ENCODE measurements at regions not wholly inside any gene's neighbourhood (a gene's known extent, or its start where the extent isn't known, plus 50 kb on each side); places are given as distances from the start of the nearest gene placed in this dataset.

DNA sequence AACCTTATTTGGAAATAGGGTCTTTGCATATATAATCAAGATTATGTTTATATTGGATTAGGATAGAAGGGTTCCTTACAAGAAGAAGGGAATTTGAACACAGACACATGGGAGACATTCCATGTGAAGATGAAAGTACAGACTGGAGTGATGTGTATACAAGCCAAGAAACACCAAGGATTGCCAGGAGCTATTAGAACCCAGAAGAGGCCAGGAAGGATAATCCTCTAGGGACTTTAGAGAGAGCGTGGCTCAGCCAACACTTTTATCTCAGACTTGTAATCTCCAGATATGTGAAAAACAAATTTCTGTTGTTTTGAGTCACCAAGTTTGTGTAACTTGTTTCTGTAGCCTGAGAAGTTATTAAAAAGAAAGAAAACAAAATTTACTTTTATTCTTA lies 1173.9 kb upstream of the CITED2 start:
- H3K4me1 ChIP-seq: no peaks in the 10 kb centered on the region
- H3K27me3 ChIP-seq: no peaks in the 10 kb centered on the region
- WGBS, 2 donors: 61 to 78% methylated on average over 1 of the region's 1 CpG
- no peak overlapping the region for H3K4me3 ChIP-seq
- H3K27ac ChIP-seq: no peak overlapping the region
- H3K9me3 ChIP-seq: no peaks in the 10 kb centered on the region
- intact Hi-C loops (cut with DNase I; ENCODE audit: low total_unique reads): no loop called here
- TF ChIP-seq, protein P1, sequence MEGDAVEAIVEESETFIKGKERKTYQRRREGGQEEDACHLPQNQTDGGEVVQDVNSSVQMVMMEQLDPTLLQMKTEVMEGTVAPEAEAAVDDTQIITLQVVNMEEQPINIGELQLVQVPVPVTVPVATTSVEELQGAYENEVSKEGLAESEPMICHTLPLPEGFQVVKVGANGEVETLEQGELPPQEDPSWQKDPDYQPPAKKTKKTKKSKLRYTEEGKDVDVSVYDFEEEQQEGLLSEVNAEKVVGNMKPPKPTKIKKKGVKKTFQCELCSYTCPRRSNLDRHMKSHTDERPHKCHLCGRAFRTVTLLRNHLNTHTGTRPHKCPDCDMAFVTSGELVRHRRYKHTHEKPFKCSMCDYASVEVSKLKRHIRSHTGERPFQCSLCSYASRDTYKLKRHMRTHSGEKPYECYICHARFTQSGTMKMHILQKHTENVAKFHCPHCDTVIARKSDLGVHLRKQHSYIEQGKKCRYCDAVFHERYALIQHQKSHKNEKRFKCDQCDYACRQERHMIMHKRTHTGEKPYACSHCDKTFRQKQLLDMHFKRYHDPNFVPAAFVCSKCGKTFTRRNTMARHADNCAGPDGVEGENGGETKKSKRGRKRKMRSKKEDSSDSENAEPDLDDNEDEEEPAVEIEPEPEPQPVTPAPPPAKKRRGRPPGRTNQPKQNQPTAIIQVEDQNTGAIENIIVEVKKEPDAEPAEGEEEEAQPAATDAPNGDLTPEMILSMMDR (IDR thresholded peaks at IDR 0.05): no peak
- no peak for TF ChIP-seq POLR2A (IDR thresholded peaks at IDR 0.05)
- DNase-seq: no peak
- H3K36me3 ChIP-seq (ENCODE audit: low read depth, missing control alignments): no peaks in the 10 kb centered on the region

DNA sequence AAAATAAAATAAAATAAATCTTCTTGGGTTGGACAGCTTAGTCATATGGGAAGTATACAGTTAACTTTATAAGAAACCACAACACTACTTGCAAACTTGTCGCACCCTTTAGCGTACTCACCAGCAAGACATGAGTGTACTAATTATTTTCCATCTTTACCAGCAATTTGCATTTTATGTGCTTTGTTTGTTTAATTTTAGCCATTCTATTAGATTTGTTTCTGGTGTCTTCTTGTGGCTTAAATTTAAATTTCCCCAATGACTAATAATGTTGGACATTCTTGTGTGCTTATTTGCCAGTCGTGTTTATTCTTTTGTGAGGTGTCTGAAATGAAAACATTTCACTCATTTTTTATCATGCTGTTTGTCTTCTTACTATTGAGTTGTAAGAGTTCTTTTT lies 1172.2 kb upstream of the CITED2 start:
- Histone ChIP-seq H3K36me3 (ENCODE audit: low read depth, missing control alignments) (no peaks in the 10 kb centered on the region), H3K27ac (no peak overlapping the region), H3K27me3 (no peaks in the 10 kb centered on the region), H3K4me1 (no peaks in the 10 kb centered on the region), H3K9me3 (no peaks in the 10 kb centered on the region), H3K4me3 (no peak overlapping the region)
- intact Hi-C loops (cut with DNase I; ENCODE audit: low total_unique reads): no loop called here
- WGBS, 2 donors: 72 to 93% methylated on average over 3 of the region's 3 CpGs
- DNase-seq: no peak
- no peak for TF ChIP-seq POLR2A (IDR thresholded peaks at IDR 0.05)
- TF ChIP-seq, protein P1 (IDR thresholded peaks at IDR 0.05): no peak

DNA sequence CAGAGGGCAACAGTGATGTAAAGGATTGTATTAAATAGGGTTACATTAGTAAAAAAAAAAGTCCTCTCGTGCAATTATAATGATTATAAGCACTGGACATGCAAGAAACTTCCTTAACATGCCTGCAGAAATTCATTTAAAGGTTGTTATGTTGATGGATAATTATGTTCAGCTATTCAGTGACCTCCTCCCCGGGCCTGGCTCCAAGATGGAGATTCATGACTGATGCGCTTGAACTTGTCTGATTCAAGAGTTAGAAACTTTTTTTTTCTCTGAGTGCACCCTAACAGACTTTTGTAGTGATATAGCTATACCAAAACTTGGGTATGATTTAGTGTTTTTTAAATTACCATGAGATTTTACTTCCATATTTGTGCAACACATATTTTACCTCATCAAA lies 1170.0 kb upstream of the CITED2 start:
- H3K36me3 ChIP-seq (ENCODE audit: low read depth, missing control alignments): no peaks in the 10 kb centered on the region
- DNase-seq: no peak
- intact Hi-C loops (cut with DNase I; ENCODE audit: low total_unique reads): no loop called here
- H3K4me1 ChIP-seq: no peaks in the 10 kb centered on the region
- no peaks in the 10 kb centered on the region for H3K9me3 ChIP-seq
- H3K4me3 ChIP-seq: no peak overlapping the region
- TF ChIP-seq, protein P1 (IDR thresholded peaks at IDR 0.05): no peak
- TF ChIP-seq POLR2A (IDR thresholded peaks at IDR 0.05): no peak
- no peaks in the 10 kb centered on the region for H3K27me3 ChIP-seq
- WGBS, 2 donors: 77 to 82% methylated on average over 3 of the region's 3 CpGs
- H3K27ac ChIP-seq: no peak overlapping the region

DNA sequence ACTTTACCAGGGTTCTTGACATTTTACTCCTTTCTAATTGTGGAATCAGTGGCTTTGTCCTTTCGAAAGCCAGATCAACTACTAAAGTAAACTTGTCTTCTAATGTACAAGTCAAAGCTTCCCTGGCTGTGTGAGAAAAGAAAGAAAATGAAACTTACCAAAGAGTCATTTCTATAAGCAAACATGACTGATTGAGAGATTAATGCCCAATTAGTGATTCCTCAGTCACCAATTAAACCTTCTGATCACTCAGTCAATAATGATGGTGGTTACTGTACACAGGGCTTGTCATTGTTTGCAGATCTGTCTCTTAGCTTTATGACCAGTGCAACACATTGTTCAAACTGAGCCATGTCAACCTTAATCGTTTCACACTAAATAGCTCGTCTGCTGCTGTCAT lies 1168.4 kb upstream of the CITED2 start:
- no peak for DNase-seq
- Histone ChIP-seq H3K9me3 (no peaks in the 10 kb centered on the region), H3K27ac (no peak overlapping the region), H3K4me3 (no peak overlapping the region), H3K27me3 (no peaks in the 10 kb centered on the region), H3K4me1 (no peaks in the 10 kb centered on the region), H3K36me3 (ENCODE audit: low read depth, missing control alignments) (no peaks in the 10 kb centered on the region)
- WGBS, 2 donors: 91 to 94% methylated on average over 3 of the region's 3 CpGs
- intact Hi-C loops (cut with DNase I; ENCODE audit: low total_unique reads): no loop called here
- no peak for TF ChIP-seq POLR2A (IDR thresholded peaks at IDR 0.05)
- TF ChIP-seq, protein P1 (IDR thresholded peaks at IDR 0.05): no peak

DNA sequence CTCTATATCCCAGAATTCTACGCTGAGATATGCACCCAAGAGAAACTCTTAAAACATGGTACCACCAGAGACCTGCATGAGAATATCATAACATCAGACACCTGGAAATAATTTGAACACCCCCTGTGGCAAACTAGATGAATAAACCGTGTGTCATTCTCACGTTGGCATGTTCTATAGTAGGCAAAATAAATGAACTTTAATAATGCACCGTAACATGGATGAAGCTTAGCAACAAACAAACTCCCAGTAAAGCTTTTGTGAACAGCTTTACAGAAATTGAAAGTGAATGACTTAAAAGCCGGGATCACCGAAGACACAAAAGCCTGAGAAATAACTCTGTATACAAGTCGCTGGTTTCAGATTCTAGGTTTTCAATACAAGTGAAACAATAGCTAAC lies 1166.8 kb upstream of the CITED2 start:
- intact Hi-C loops (cut with DNase I; ENCODE audit: low total_unique reads): no loop called here
- Histone ChIP-seq H3K36me3 (ENCODE audit: low read depth, missing control alignments) (no peaks in the 10 kb centered on the region), H3K4me3 (no peak overlapping the region), H3K27ac (no peak overlapping the region), H3K27me3 (no peaks in the 10 kb centered on the region), H3K9me3 (no peaks in the 10 kb centered on the region), H3K4me1 (no peaks in the 10 kb centered on the region)
- no peak for DNase-seq
- TF ChIP-seq, protein P1 (IDR thresholded peaks at IDR 0.05): no peak
- TF ChIP-seq POLR2A (IDR thresholded peaks at IDR 0.05): no peak
- 89 to 95% methylated on average over 7 of the region's 7 CpGs for WGBS, 2 donors
